HEK293 (cell line): ENCODE measurements at regions not wholly inside any gene's neighbourhood (a gene's known extent, or its start where the extent isn't known, plus 50 kb on each side); places are given as distances from the start of the nearest gene placed in this dataset.

Experiments
- CTCF ChIA-PET: fragments of 350-600 bp; formaldehyde crosslinking; extraction: SDS; loops from one replicate; lab custom pipeline; 2021; ENCODE audit warnings: antibody characterized with exemption; lab: Yijun Ruan, JAX
- POLR2A ChIA-PET: fragments of 300-600 bp; formaldehyde crosslinking; extraction: SDS; loops from one replicate; lab custom pipeline; 2020; ENCODE audit warnings: antibody characterized with exemption, inconsistent platforms; lab: Yijun Ruan, JAX
- H3K27ac ChIP-seq: fragments of 200-500 bp; sonication (Bioruptor generic); 2 replicates; pipeline ENCODE4 v1.5.1; 2014; ENCODE audit warnings: low read depth, low read length, control low read depth, inconsistent platforms; ENCODE audit errors: extremely low read depth
- H3K36me3 ChIP-seq, 2 experiments: fragments of 200-500 bp in 1 of 2; sonication (Bioruptor generic) in 1 of 2; 1 replicate in 1 of 2; 2 replicates in 1 of 2; pipeline ENCODE4 v1.5.1; 2014 to 2017; ENCODE audit warnings: inconsistent platforms in 2 of 2, low read length in 2 of 2; ENCODE audit not compliant: control insufficient read depth in 2 of 2, insufficient read depth in 1 of 2
- H3K4me1 ChIP-seq: fragments of 200-500 bp; sonication (Bioruptor generic); 2 replicates; pipeline ENCODE4 v1.5.1; 2014; ENCODE audit warnings: mild to moderate bottlenecking, low read length, inconsistent platforms; ENCODE audit not compliant: control insufficient read depth, insufficient read depth
- H3K4me3 ChIP-seq: 2 replicates; pipeline ENCODE4 v1.5.1; 2011; ENCODE audit warnings: low read depth, mild to moderate bottlenecking, control low read depth, low read length, moderate library complexity
- H3K9me3 ChIP-seq: fragments of 200-500 bp; sonication (Bioruptor generic); 2 replicates; pipeline ENCODE4 v1.5.1; 2014; ENCODE audit warnings: low read depth, low read length, inconsistent platforms; ENCODE audit not compliant: control insufficient read depth, insufficient read depth
- BCL11A ChIP-seq: fragments of 450-650 bp; formaldehyde crosslinking; IDR thresholded peaks from 2 replicates; pipeline ENCODE4 v1.5.1; 2016; ENCODE audit warnings: low read depth, missing biosample characterization, missing genetic modification characterization
- FEZF1 ChIP-seq: fragments of 450-650 bp; formaldehyde crosslinking; IDR thresholded peaks from 2 replicates; pipeline ENCODE4 v1.5.1; 2016; ENCODE audit warnings: missing biosample characterization, missing genetic modification characterization
- GLIS1 ChIP-seq: fragments of 450-650 bp; formaldehyde crosslinking; IDR thresholded peaks from 2 replicates; pipeline ENCODE4 v1.5.1; 2016; ENCODE audit warnings: missing biosample characterization, missing genetic modification characterization
- KLF16 ChIP-seq: fragments of 450-650 bp; formaldehyde crosslinking; IDR thresholded peaks from 2 replicates; pipeline ENCODE4 v1.5.1; 2017; ENCODE audit warnings: missing biosample characterization, missing genetic modification characterization
- SCRT2 ChIP-seq: fragments of 450-650 bp; formaldehyde crosslinking; IDR thresholded peaks from 2 replicates; pipeline ENCODE4 v1.5.1; 2016; ENCODE audit warnings: missing biosample characterization, missing genetic modification characterization
- TRIM28 ChIP-seq: IDR thresholded peaks from 2 replicates; pipeline ENCODE4 v1.6.1; 2011; ENCODE audit warnings: low read length, control low read depth, borderline replicate concordance
- WT1 ChIP-seq: fragments of 450-650 bp; formaldehyde crosslinking; IDR thresholded peaks from 2 replicates; pipeline ENCODE4 v1.5.1; 2016; ENCODE audit warnings: missing biosample characterization, missing genetic modification characterization
- ZNF121 ChIP-seq: fragments of 450-650 bp; formaldehyde crosslinking; IDR thresholded peaks from 2 replicates; pipeline ENCODE4 v1.5.1; 2016; ENCODE audit warnings: missing biosample characterization, missing genetic modification characterization
- ZNF148 ChIP-seq: fragments of 450-650 bp; formaldehyde crosslinking; IDR thresholded peaks from 2 replicates; pipeline ENCODE4 v1.5.0; 2017; ENCODE audit warnings: missing biosample characterization, missing genetic modification characterization, borderline replicate concordance
- ZNF157 ChIP-seq: fragments of 450-650 bp; formaldehyde crosslinking; IDR thresholded peaks from 2 replicates; pipeline ENCODE4 v1.5.1; 2016; ENCODE audit warnings: missing biosample characterization, missing genetic modification characterization
- ZNF18 ChIP-seq: fragments of 450-650 bp; formaldehyde crosslinking; IDR thresholded peaks from 2 replicates; pipeline ENCODE4 v1.5.1; 2016; ENCODE audit warnings: missing biosample characterization, missing genetic modification characterization
- ZNF23 ChIP-seq: fragments of 450-650 bp; formaldehyde crosslinking; IDR thresholded peaks from 2 replicates; pipeline ENCODE4 v1.5.1; 2016; ENCODE audit warnings: missing biosample characterization, missing genetic modification characterization, borderline replicate concordance
- ZNF248 ChIP-seq: fragments of 450-650 bp; formaldehyde crosslinking; IDR thresholded peaks from 2 replicates; pipeline ENCODE4 v1.5.1; 2017; ENCODE audit warnings: missing biosample characterization, missing genetic modification characterization
- ZNF280C ChIP-seq: fragments of 450-650 bp; formaldehyde crosslinking; IDR thresholded peaks from 2 replicates; pipeline ENCODE4 v1.5.1; 2016; ENCODE audit warnings: missing biosample characterization, missing genetic modification characterization
- ZNF354C ChIP-seq: fragments of 450-650 bp; formaldehyde crosslinking; IDR thresholded peaks from 2 replicates; pipeline ENCODE4 v1.5.1; 2016; ENCODE audit warnings: missing biosample characterization, missing genetic modification characterization, low read depth, borderline replicate concordance
- ZNF404 ChIP-seq: fragments of 450-650 bp; formaldehyde crosslinking; IDR thresholded peaks from 2 replicates; pipeline ENCODE4 v1.5.1; 2017; ENCODE audit warnings: missing biosample characterization, missing genetic modification characterization
- ZNF692 ChIP-seq: fragments of 450-650 bp; formaldehyde crosslinking; IDR thresholded peaks from 2 replicates; pipeline ENCODE4 v1.5.1; 2016; ENCODE audit warnings: missing biosample characterization, missing genetic modification characterization
- ZNF768 ChIP-seq: fragments of 450-650 bp; formaldehyde crosslinking; IDR thresholded peaks from 2 replicates; pipeline ENCODE4 v1.5.1; 2018; ENCODE audit warnings: missing biosample characterization, mild to moderate bottlenecking, missing genetic modification characterization
- ZNF777 ChIP-seq: fragments of 450-650 bp; formaldehyde crosslinking; IDR thresholded peaks from 2 replicates; pipeline ENCODE4 v1.5.1; 2017; ENCODE audit warnings: missing biosample characterization, missing genetic modification characterization, borderline replicate concordance
- ZNF792 ChIP-seq: fragments of 450-650 bp; formaldehyde crosslinking; IDR thresholded peaks from 2 replicates; pipeline ENCODE4 v1.5.1; 2016; ENCODE audit warnings: missing biosample characterization, missing genetic modification characterization

- no peaks in the 10 kb centered on the region for H3K36me3 ChIP-seq
- H3K4me3 ChIP-seq, result no peak overlapping the region
- H3K4me1 ChIP-seq, result no peaks in the 10 kb centered on the region
- H3K9me3 ChIP-seq, result no peaks in the 10 kb centered on the region
- CTCF ChIA-PET, result interaction anchor here (0.7 kb wide), 1 partner anchor 32 kb away, joined by 3 read pairs; no protein-coding TSS in a partner anchor
- TF ChIP-seq ZNF280C, result no peak
- no peak for TF ChIP-seq ZNF157 (tag by site-specific recombination)
- TF ChIP-seq ZNF354C, result no peak
- TF ChIP-seq KLF16, result no peak
- TF ChIP-seq ZNF248 (tag by site-specific recombination), result no peak
- no peak for TF ChIP-seq ZNF18 (tag by site-specific recombination)
- no peak for TF ChIP-seq ZNF792
- TF ChIP-seq WT1 (tag by site-specific recombination), result no peak
- TF ChIP-seq FEZF1 (tag by site-specific recombination), result no peak
- no peak for TF ChIP-seq TRIM28
- TF ChIP-seq ZNF777, result no peak
- no peak for TF ChIP-seq SCRT2
- no peak for TF ChIP-seq ZNF768
- TF ChIP-seq ZNF121 (tag by site-specific recombination), result no peak
- TF ChIP-seq BCL11A (tag by site-specific recombination), result no peak
- TF ChIP-seq GLIS1, result no peak
- TF ChIP-seq, all 188 proteins: peak for 0
- POLR2A ChIA-PET, result no interaction called here
- no peak overlapping the region for H3K27ac ChIP-seq
Measured at GRCh38 chr11:15499674-15500073, 385.0 kb downstream of the INSC start.

GRCh38 chr11:15500643-15501042 is 385.9 kb downstream of the INSC start:
- no peaks in the 10 kb centered on the region for H3K36me3 ChIP-seq
- H3K4me1 ChIP-seq, result no peaks in the 10 kb centered on the region
- TF ChIP-seq ZNF692 (tag by site-specific recombination), result no peak
- TF ChIP-seq ZNF148 (tag by site-specific recombination), result no peak
- TF ChIP-seq ZNF248 (tag by site-specific recombination), result no peak
- TF ChIP-seq ZNF404 (tag by site-specific recombination), result no peak
- no peak for TF ChIP-seq ZNF23 (tag by site-specific recombination)
- POLR2A ChIA-PET, result no interaction called here
- CTCF ChIA-PET, result no interaction called here
- no peak overlapping the region for H3K4me3 ChIP-seq
- H3K9me3 ChIP-seq, result no peaks in the 10 kb centered on the region
- H3K27ac ChIP-seq, result no peak overlapping the region
